GM12864 (cell line): ENCODE measurements at regions not wholly inside any gene's neighbourhood (a gene's known extent, or its start where the extent isn't known, plus 50 kb on each side); places are given as distances from the start of the nearest gene placed in this dataset.

Experiments
- DNase-seq: peaks from one replicate; pipeline ENCODE4 v3.0.0-alpha.2; 2011; ENCODE audit warnings: low read depth
- H3K4me3 ChIP-seq: 2 replicates; pipeline ENCODE4 v1.5.1; 2011; ENCODE audit warnings: mild to moderate bottlenecking, low read depth, low read length, control low read depth
- CTCF ChIP-seq: IDR thresholded peaks from 2 replicates; pipeline ENCODE4 v1.5.1; 2011; ENCODE audit warnings: low read depth, mild to moderate bottlenecking, moderate library complexity, low read length, control low read depth, inconsistent platforms; ENCODE audit errors: missing control alignments

- no peak for DNase-seq
- TF ChIP-seq CTCF = no peak
- no peak overlapping the region for H3K4me3 ChIP-seq
Observed at GRCh38 chr1:104932949-104933679, 1183.4 kb downstream of the AMY1C start.

GRCh38 chr1:104933846-104934245 is 1184.1 kb downstream of the AMY1C start:
- DNase-seq = no peak
- no peak for TF ChIP-seq CTCF
- no peak overlapping the region for H3K4me3 ChIP-seq

- no peak overlapping the region for H3K4me3 ChIP-seq
- no peak for DNase-seq
- no peak for TF ChIP-seq CTCF
Observed at GRCh38 chr1:104945406-104945805, 1195.7 kb downstream of the AMY1C start.

GRCh38 chr1:104946558-104947210 is 1197.0 kb downstream of the AMY1C start:
- DNase-seq = no peak

GRCh38 chr1:104953555-104953954 is 1203.9 kb downstream of the AMY1C start:
- TF ChIP-seq CTCF = no peak
- DNase-seq = no peak
- no peak overlapping the region for H3K4me3 ChIP-seq

More at GRCh38 chr1:104946558-104947210, 1197.0 kb downstream of the AMY1C start:
- TF ChIP-seq CTCF = no peak
- no peak overlapping the region for H3K4me3 ChIP-seq

GRCh38 chr1:104973516-104973915 is 1223.8 kb downstream of the AMY1C start:
- TF ChIP-seq CTCF = no peak
- no peak for DNase-seq
- H3K4me3 ChIP-seq = no peak overlapping the region
